Activated CD4-positive, alpha-beta T cell treated with anti-CD3 and anti-CD28 coated beads, Interleukin-2, amount 50 U/mL, for 24 hours (primary cell): ENCODE measurements at regions not wholly inside any gene's neighbourhood (a gene's known extent, or its start where the extent isn't known, plus 50 kb on each side); places are given as distances from the start of the nearest gene placed in this dataset.

Experiments used
- DNase-seq, 2 donors: peaks; one replicate each; pipeline ENCODE4 v3.0.0-alpha.2; 2020; ENCODE audit warnings: low read depth in 1 of 2, low spot score in 1 of 2

DNA sequence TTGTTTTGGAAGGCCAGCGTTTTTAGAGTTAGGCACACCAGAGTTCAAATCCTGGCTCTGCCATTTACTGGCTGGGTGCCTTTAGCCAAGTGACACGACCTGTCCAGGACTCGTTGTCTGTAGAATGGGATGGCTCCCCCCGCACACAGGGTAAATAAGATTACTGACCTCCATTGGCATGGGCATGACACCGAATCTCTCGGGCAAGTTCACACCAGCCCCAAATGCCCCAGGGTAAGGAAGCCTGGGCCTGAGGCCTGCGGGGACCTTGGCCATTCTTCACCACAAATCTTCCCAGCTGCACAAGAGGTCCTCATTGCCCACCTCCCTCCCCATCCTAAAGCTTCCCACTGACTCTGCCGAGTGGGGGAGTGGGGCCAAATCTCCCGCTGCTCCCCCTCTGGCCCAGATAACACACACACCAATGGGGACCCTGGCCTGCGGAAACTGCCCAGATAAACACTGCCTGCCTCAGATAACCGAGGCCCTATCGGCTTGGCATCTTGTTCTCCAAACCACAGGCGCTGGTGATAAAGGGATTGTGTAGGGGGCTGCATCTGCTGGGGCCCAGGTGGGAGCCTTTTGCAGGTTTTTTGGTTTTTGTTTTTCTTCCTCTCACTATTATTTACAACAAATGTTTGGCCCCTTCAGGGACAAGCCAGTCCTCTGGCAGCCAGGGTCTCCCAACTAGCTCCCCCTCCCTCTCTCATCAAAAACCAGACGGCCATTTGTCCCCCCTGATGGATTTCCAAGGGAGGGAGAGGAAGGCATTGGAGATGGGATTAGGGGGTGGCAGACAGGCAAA lies 75.0 kb upstream of the LHX1 start:
- DNase-seq = no peak

DNA sequence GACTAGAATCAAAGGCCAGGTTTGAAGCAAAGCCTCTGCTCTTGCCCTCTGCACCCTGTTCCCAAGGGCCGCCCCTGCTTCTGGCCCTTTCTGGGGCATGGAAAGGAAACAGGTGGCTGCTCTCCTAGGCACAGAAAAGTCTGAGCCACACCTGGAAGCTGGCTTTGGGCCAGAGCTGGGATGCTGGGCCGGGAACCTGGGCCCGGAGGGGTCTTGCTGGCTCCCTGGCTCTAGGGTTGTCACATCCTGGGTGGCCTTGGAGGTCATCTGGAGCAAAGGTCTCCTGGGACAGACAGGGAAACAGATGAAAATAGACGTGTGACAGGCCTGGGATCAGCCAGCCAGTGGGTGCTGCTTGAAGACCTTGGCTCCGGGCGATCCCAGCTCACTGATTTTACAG lies 74.1 kb upstream of the LHX1 start:
- no peak for DNase-seq

DNA sequence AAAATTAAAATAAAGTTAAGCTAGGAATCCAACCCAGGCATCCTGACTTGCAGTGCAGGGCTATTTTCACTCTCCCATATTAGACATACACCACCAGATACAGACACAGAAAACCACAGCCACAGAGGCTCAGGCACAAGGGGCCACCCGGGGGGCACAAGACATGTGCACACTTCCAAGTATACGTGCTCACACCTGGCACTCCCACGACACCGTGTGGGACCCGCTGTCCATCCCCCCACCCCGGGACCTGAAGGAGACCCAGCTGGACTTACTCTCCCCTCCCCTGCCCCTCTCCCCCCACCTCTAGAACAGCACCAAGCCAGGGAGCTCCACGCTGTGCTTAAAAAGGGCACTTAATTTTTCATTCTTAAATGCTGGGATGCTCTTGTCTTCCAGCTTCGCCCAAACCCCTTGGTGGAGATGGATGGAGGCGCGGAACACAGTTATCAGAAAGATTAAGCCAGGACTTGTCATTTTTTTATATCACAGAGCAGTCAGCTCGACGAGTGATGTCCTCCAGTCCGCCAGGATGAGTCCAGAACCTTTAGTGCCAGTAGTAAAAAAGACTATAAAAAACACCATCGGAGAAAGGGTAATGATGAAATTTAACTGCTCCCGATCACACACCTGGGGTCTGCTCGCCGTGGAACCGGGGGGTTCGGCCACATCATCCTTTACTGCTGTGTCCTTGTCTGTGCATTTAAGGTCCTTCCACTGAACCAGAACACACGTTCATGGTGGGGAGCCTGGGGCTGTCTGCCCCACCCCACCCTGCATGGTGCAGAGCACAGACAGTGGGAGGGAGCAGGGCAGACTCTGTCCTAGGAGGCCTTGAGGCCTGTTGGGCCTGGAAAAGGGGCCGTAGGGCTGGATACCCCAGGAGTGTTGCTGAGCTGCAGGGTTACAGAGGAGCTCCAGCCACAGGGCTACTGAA lies 73.3 kb upstream of the LHX1 start:
- DNase-seq = no peak

DNA sequence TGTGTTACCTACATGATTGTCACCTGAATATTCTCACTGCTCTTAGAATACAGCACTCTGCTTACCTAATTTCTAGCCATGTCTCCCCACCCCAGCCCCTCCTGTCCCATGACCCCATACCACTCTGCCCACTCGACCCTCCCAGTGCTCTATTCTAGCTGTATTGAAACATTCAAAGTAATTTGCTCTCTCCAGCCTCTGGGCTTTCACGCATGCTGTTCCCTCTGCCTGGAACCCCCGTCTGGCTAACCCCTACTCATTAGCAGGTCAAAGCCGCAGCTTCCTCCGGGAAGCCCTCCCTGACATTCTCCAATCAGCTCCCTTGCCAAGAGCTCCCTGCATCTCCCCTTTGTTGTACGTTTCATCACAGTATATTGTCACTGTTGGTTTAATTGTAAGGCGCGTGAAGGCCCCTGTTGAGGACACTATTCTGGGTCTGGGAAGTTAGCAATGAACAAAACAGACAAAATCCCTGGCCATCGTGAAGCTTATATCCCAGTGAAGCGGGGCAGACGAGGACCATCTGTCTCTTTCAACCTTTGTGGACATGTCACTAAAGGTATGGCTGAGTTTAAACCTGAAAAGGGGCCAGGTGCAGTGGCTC lies 72.3 kb upstream of the LHX1 start:
- no peak for DNase-seq

DNA sequence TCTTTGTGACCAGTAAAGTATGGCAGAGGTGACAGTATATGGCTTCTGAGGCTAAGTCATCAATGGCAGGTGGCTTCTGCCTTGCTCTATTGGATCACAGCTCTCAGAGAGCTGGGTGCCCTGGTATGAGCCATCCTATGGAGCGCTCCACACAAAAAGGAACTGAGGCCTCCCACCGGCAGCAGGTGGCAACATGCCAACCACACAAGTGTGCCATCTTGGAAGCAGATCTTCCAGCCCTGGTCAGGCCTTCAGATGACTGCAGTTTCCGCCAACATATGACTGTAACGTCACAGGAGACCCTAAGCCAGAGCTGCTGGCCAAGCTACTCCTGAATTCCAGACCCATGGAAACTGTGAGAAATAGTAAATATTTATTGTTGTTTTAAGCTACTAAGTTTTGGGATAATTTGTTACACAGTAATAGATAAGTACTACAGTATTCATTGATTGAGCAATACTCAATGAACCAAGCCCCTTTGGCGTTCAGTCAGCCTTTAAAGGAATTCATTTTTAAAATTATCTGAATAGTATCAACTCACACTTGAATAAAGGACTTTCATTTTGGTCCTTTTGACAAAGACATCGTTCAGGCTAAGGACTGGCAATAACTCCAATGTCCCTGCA lies 69.4 kb upstream of the LHX1 start:
- DNase-seq = no peak

DNA sequence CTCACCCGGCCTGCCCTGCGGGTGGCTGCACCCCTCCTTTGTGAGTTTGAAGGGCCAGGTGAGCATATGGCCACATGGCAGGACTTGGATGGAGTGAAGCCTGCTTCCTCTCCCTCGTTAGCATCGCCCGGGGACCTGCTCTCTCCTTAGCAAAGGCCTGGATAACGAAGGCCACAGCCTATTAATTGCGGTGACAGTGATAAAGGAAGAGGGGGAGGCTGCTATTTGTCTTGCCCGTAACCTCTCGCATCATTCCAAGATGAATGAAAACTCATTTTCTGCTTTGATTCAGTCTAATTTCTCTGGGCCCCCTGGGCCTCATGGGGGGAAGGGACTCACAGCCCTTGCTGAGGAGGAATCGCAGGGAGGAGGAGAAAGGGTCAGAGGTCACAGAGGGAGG lies 68.5 kb upstream of the LHX1 start:
- no peak for DNase-seq

DNA sequence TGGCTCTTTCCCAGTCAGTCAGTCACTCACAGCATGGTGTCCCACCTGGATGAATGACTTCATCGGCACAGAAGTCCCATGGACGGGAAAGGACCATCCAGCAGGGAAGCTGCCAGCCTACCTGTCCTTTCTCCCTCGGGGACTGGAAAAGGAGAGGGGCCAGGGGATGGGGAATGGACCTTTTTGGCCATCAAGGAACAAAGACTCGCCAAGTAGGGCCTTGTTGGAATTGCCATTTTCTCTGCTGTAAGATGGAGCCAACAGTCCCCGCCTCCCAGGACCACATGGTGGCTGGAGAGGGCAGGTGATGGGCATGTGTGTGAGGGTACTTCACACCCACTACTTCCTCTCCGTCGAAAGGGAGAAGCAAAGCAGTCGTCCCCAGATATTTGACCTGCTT lies 67.8 kb upstream of the LHX1 start:
- no peak for DNase-seq

DNA sequence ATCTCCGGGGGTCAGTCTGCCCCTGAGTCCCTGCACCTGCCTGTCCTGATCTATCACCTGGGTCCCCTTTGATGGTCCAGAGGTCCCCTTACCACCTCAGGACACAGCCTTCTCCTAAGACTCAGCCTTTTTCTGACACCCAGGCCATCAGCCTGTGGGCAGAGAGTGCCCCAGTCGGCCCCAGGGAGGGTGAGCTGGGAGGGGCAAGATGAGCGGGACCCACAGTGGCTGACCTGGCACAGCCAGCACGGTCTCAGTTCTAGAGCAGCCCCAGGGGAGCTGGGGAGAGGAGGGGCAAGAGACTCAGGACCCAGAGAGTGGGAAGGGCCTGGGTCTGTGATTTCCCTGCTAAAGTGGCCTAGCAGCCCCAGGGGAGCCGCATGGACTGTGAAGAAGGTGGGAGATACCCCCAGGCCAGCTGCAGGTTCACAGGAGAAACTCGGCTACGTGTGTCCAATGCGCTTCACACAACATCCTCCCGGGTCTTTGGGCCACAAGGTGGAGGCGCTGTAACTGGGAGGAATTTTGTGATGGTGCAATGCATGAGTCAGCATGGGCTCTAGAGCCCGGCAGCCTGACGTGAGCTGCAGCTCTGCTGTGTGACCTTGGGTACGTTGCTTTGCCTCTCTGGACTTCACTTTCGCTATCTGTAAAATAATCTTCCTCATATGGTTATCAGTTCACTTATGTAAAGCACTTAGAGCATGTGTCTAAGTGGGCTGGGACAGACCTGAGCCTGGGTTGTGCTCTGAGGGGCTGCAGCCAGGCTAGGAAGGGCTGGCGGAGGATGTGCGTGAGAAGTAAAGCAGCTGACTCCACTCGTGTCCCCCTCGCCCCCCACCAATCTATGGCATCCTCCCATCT lies 67.2 kb upstream of the LHX1 start:
- DNase-seq = no peak

DNA sequence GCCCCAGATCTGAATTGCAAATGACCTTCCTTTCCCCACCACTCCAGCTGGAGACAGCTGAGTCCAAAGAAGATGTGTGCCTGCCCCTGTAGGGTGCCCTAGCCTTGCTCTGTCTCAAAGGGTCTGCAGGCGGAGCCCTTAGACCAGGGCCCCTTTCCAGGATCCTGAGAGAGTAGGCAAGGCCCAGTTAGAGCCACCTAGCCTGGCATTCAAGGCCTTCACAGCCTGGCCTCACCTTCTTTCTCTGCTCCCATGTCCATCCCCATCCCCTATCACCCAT lies 66.6 kb upstream of the LHX1 start:
- no peak for DNase-seq

DNA sequence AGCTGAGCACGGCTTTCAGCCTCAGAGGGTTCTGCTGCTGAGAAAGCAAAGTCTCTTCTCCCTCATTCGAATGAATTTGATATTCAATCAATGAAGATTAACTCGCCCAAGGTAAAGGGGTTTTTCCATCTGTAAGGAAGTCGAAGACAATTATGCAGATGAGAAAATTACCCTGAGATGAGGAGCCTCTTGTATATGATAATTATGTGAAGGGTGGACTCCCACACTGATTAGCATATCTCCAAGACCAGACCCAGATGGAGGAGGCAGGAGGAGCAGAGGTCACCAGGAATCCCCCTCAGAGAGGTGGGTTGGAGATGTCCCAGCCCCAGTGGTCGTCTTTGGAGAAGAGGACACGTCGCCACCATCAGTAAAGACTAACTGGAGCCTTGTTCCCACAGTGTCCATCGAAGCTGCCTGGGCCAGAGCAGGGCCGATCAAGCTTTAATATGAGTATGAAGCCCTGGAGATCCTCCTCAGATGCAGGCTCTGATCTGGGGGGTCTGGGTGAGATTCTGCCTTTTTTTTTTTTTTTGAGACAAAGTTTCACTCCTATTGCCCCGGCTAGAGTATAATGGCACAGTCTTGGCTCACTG lies 61.5 kb upstream of the LHX1 start:
- DNase-seq = no peak

DNA sequence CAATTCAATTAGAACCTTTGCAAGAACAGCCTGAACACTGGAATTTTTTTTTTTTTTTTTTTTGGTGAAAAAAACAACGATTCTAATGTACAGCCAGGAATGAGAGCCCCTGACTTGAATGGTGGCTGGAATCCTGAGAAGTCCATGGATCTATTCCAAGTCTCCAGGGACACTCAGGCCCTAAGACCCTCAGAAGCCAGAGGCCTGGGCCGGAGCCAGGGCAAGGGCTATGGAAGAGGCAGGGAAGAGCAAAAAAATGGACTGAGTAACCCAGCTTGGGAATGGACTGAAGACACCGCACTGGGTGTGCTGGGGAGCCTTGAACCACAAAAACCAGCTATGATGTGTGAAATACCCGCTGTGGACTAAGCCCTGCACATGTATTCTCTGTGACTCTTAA lies 60.3 kb upstream of the LHX1 start:
- no peak for DNase-seq

DNA sequence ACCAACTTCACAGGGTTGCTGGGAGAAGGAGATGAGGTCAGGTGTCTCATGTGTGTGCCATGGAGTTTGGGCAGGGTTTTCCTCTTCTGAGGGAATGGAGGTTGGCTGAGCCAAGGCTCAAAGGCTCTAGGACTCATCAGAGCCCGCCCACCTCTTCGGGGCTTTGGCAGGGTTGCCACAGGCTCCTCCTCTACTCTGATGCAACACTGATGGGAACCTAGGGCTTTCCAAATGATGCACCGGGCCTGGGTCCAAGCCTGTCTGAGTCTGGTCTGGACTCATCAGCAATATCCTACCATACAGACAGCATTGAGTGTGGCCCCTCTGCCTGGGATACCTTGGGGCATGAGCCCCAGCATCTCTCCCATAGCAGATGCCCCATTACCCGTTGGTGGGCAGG lies 59.5 kb upstream of the LHX1 start:
- DNase-seq = no peak

DNA sequence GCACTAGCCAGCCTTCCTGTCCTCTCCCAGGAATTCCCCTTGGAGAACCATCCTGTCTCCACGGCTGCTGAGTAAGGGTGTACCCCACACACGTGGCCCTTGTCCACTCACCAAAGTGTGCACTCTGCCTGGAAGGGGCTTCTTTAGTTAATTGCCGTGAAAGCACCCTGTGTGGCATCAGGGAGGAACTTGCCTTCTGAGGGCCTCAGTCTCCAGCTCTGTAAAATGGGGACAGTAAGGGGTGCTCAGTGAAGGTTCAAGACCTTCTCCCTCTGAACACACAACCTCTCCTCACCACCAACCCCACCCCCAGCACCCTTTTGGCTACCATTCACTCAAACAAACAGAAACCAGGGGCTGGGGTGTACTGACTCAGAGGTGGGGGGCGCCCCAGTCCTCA lies 59.1 kb upstream of the LHX1 start:
- no peak for DNase-seq

DNA sequence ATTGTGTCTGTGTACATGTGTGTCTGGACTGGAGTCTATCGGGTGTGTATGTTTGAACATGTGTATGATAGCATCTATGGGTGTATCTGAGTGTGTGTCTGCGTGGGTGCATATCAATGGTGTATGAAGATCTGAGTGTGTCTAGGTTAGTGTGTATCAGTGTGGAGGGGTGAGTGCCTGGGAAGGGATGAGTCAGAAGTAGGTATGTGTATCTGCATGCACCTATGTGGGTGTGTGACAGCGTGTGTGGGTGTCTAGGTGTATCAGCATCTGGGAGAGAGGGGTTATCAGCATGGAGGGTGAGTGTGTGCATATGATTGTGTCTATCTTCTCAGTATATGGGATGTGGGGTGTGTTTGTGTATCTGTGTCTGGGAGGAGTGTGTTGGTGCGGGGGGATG lies 58.2 kb upstream of the LHX1 start:
- DNase-seq = no peak

DNA sequence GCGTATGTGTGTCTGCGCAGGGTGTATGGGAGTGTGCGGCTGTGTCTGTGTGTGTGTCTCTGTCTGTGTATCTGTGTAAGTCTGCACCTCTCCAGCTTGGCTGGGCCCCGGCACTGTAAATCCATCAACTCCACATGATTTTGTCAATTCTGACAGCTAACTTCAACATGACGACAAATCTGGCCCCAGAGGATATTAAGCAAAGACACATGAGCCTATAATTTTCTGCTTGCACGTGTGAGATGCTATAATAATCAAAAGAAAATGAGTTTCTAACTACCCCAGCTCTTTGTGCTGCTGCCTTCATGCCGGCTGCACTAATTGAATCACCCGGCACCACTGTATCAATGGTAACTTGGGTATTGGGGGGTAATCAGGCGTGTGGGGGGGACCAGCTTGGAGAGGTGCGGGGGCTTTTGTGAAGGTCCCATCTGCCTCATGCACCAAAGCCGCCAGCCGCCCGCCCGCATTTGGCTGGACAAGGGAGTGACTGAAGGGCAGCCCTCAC lies 57.6 kb upstream of the LHX1 start:
- no peak for DNase-seq

DNA sequence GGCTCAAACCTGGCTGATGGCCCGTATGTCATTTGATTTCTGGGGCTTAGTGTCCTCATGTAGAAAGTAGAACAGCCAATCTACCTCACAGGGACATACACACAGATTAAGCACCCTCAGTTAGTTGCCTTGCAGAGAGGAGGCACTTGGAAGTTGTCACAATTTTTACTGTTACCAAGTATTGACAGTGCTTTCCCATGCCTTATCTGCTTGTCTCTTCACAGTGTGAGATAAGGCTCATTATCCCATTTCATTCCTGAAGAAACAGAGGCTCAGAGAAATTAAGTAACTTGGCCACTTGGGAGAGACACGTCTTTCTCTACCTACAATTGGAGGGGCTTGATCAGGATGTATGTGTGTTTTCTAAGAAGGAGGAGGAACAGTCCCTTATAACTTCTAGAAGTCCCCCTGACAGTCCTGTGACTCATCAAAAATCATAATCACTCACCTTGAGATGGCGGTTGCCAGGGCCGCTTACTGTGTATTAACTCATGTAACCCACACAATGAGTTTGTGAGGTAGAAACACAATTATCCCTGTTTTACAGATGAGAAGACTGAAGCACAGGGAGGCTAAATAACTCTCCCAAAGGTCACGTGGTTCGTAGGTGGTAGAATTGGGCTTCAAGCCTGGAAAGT lies 56.9 kb upstream of the LHX1 start:
- no peak for DNase-seq

DNA sequence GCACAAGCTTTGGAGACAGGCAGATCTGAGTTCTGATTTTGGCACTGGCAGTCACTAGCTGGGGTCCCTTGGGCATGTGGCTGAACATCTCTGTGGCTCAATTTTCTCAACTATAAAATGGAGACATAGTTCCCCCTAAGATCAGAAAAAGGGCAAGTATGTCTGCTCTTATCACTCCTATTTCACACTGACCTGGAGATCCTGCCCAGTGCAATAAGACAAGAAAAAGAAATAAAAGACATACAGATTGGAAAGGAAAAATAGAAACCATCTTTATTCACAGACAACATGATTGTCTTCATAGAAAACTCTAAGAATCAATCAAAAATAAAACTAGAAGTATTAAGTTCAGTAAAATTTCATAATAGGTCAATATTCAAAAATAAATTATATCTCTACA lies 56.0 kb upstream of the LHX1 start:
- no peak for DNase-seq

DNA sequence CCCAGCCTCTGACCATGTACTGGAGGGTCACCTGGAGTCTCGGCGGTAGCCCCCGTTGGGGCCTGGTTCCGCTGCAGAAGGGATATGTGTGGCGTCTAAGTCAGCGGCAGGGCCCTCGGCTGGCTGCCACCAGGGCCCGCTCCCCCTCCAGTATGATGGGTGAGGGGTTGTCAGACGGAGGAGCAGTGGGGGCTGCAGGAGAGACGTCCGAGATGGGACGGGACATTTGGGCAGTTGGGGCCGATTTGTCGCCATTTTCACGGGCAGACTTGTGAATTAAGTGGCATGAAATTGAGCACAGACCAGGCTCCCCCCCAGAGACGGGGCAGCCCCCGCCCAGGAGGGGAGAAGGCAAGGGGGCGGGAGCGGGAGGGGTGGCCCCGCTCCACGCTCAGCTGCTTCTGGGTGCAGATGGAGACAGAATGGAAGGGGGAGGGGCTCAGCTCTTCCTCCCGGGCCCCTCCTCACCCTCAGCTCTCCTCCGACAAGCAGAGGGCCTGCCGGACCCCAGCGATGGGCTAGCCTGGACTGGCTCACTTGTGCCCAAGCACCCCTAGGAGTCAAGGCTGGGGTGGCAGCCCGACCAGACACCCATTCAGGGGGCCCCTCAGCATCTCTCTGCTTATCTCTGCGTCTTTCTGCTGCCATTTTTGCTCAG lies 52.7 kb upstream of the LHX1 start:
- DNase-seq = no peak

DNA sequence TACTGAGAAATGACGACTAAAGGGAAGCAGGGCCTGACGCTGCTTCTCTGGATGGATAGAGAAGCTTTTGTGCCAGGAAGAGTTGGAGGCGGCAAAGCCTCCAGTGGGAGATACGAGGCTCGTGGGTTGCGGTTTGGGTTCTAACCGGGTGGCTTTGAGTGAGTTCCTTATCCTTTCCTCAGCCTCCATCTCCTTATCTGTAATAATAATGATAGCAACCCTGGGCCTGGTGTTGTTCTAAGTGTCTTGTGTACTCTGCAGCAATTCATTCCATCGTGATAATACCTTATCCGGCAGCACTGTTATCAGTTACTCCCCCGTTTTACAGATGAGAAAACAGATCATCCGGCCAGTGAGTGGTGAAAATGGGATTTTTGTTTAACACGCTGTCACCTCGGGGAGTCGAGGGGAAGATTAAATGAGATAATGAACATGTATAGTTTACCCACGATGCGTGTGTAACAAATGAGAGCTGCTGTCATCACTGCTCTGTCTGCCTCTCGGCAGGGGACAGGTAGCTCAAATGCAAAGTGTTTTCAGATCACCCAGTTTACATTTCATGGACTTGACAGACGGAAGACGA lies 52.0 kb upstream of the LHX1 start:
- no peak for DNase-seq
